ENCODE measurements at regions not wholly inside any gene's neighbourhood (a gene's known extent, or its start where the extent isn't known, plus 50 kb on each side); places are given as distances from the start of the nearest gene placed in this dataset.

GRCh38 chr1:219472596-219472995 lies 140.3 kb downstream of the ZC3H11B start:
- H3K27ac ChIP-seq (ENCODE audit: low read length) = no peak overlapping the region
- no peak overlapping the region for H3K4me2 ChIP-seq (ENCODE audit: insufficient read depth, low read length)
- DNase-seq = no peak
- no peak overlapping the region for H3K4me3 ChIP-seq (ENCODE audit: low read depth in 1 of 2, low read length in 2 of 2)
- no peaks in the 10 kb centered on the region for H3K36me3 ChIP-seq (ENCODE audit: insufficient read depth, low read length)
- no peaks in the 10 kb centered on the region for H3K27me3 ChIP-seq (ENCODE audit: insufficient read depth, low read length, poor library complexity)
- H2AFZ ChIP-seq (ENCODE audit: low read depth, low read length) = no peak overlapping the region
- no peaks in the 10 kb centered on the region for H3K79me2 ChIP-seq (ENCODE audit: insufficient read depth, low read length)
- H3K4me1 ChIP-seq (ENCODE audit: insufficient read depth, low read length) = no peaks in the 10 kb centered on the region
- no peaks in the 10 kb centered on the region for H4K20me1 ChIP-seq (ENCODE audit: insufficient read depth, low read length)
- H3K9me3 ChIP-seq (ENCODE audit: insufficient read depth, low read length, severe bottlenecking) = no peaks in the 10 kb centered on the region
- H3K9ac ChIP-seq (ENCODE audit: low read depth, low read length) = no peak overlapping the region
- TF ChIP-seq CTCF (IDR thresholded peaks at IDR 0.05; ENCODE audit: borderline replicate concordance, extremely low read depth, low read length, poor library complexity, severe bottlenecking) (no peak), EZH2 (IDR thresholded peaks at IDR 0.05; ENCODE audit: borderline replicate concordance, low read depth, low read length, severe bottlenecking) (no peak)
- no peak for ATAC-seq (ENCODE audit: insufficient read depth, low read depth)

GRCh38 chr1:219467524-219467923 lies 145.4 kb downstream of the ZC3H11B start:
- Histone ChIP-seq H4K20me1 (ENCODE audit: insufficient read depth, low read length) (no peaks in the 10 kb centered on the region), H3K27ac (ENCODE audit: low read length) (no peak overlapping the region), H3K36me3 (ENCODE audit: insufficient read depth, low read length) (no peaks in the 10 kb centered on the region), H2AFZ (ENCODE audit: low read depth, low read length) (no peak overlapping the region), H3K4me2 (ENCODE audit: insufficient read depth, low read length) (no peak overlapping the region), H3K27me3 (ENCODE audit: insufficient read depth, low read length, poor library complexity) (no peaks in the 10 kb centered on the region), H3K9ac (ENCODE audit: low read depth, low read length) (no peak overlapping the region), H3K79me2 (ENCODE audit: insufficient read depth, low read length) (no peaks in the 10 kb centered on the region), H3K4me3 (ENCODE audit: low read depth in 1 of 2, low read length in 2 of 2) (no peak overlapping the region), H3K4me1 (ENCODE audit: insufficient read depth, low read length) (no peaks in the 10 kb centered on the region), H3K9me3 (ENCODE audit: insufficient read depth, low read length, severe bottlenecking) (no peaks in the 10 kb centered on the region)
- DNase-seq = no peak
- no peak for TF ChIP-seq CTCF (IDR thresholded peaks at IDR 0.05; ENCODE audit: borderline replicate concordance, extremely low read depth, low read length, poor library complexity, severe bottlenecking)
- TF ChIP-seq EZH2 (IDR thresholded peaks at IDR 0.05; ENCODE audit: borderline replicate concordance, low read depth, low read length, severe bottlenecking) = no peak
- ATAC-seq (ENCODE audit: insufficient read depth, low read depth) = no peak

- Histone ChIP-seq H3K36me3 (ENCODE audit: insufficient read depth, low read length) (no peaks in the 10 kb centered on the region), H3K9me3 (ENCODE audit: insufficient read depth, low read length, severe bottlenecking) (no peaks in the 10 kb centered on the region), H4K20me1 (ENCODE audit: insufficient read depth, low read length) (no peaks in the 10 kb centered on the region), H3K27ac (ENCODE audit: low read length) (no peak overlapping the region), H3K79me2 (ENCODE audit: insufficient read depth, low read length) (no peaks in the 10 kb centered on the region), H2AFZ (ENCODE audit: low read depth, low read length) (no peak overlapping the region), H3K4me1 (ENCODE audit: insufficient read depth, low read length) (no peaks in the 10 kb centered on the region), H3K4me3 (ENCODE audit: low read depth in 1 of 2, low read length in 2 of 2) (no peak overlapping the region), H3K27me3 (ENCODE audit: insufficient read depth, low read length, poor library complexity) (no peaks in the 10 kb centered on the region), H3K4me2 (ENCODE audit: insufficient read depth, low read length) (no peak overlapping the region), H3K9ac (ENCODE audit: low read depth, low read length) (no peak overlapping the region)
- TF ChIP-seq CTCF (IDR thresholded peaks at IDR 0.05; ENCODE audit: borderline replicate concordance, extremely low read depth, low read length, poor library complexity, severe bottlenecking) (no peak), EZH2 (IDR thresholded peaks at IDR 0.05; ENCODE audit: borderline replicate concordance, low read depth, low read length, severe bottlenecking) (no peak)
- ATAC-seq (ENCODE audit: insufficient read depth, low read depth) (no peak), DNase-seq (no peak)
Measured at GRCh38 chr1:219466766-219467165, 146.1 kb downstream of the ZC3H11B start.

Data from DND-41 (cell line).